Forelimb muscle (tissue), 1 donor: ENCODE measurements at regions not wholly inside any gene's neighbourhood (a gene's known extent, or its start where the extent isn't known, plus 50 kb on each side); places are given as distances from the start of the nearest gene placed in this dataset.

Experiments
- DNase-seq: peaks from one replicate; pipeline ENCODE4 v3.0.0-alpha.2; 2013; ENCODE audit warnings: low read depth

DNA sequence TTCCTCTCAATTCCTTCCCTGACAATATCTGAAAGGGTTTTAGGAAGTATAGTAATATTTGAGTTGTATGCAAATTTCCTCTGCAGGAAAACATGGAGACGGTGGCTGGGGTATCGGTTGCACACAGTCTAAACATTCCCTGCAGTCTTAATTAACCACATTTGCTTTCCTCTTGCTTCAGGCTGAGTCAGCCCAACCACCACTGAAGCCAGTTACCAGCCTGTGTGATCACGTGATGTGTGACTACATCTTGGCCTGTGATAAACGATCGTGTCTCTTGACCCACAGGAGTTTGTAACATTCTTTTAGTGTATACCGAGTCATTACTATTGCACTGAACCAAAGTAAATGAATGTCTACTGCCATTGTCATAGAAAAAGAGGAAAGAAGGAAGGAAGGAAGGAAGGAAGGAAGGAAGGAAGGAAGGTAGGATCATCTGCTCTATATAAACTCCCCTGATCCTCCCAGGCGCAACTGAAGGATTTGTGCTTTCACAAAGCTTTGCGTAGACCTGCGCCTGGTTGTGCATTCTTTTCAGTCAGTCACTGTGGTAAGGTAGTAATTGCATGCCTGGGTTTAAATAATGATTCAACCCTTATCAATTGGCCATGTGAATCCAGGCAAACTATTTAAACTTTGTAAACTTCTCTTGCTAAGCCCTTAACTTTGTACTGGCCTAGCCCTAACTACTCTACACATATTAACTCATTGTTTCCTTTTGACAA lies 280.6 kb upstream of the SALL1 start:
- DNase-seq, result no peak

- DNase-seq, result no peak
Measured at GRCh38 chr16:51430716-51431369, 279.8 kb upstream of the SALL1 start.

- no peak for DNase-seq
Measured at GRCh38 chr16:51429041-51429440, 278.0 kb upstream of the SALL1 start.

DNA sequence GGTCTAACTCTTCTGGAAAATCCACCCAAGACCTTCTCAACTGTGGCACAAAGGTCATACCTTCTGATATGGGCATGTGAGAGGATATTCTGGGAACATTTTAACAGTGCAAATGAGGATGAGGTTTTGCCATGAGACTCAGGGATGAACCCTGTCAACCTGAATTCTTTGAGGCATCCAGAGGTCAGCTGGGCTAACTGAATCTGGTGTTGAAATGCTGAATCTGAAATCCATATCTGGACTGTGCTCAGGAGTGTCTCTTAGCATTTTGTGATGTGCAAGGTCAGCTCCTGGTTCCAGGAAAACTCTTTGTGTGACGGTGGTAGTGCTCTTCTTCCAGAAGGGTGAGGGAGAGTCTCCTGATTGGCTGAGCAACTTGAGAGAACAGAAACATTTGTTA lies 276.0 kb upstream of the SALL1 start:
- no peak for DNase-seq

GRCh38 chr16:51426276-51426675 lies 275.2 kb upstream of the SALL1 start:
- no peak for DNase-seq

DNA sequence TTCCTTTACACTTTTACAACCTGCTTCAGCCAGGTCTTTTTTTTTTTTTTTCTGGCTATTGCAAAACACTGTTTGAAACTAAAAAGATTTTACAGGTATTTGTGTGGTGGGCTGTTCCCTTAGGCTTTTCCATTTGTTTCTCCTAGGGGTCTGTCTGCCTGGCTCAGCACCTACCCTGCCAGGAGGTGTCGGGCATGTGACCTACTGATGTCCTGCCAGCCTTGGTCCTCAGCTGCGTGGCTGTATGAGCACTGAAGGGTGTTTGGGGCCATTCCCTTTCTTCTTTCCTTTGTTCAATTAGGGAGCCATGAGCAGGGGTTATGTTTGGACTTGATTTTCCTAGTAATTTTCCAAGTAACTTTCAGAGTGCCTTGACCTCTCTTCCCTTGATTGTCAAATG lies 269.2 kb upstream of the SALL1 start:
- DNase-seq, result no peak

DNA sequence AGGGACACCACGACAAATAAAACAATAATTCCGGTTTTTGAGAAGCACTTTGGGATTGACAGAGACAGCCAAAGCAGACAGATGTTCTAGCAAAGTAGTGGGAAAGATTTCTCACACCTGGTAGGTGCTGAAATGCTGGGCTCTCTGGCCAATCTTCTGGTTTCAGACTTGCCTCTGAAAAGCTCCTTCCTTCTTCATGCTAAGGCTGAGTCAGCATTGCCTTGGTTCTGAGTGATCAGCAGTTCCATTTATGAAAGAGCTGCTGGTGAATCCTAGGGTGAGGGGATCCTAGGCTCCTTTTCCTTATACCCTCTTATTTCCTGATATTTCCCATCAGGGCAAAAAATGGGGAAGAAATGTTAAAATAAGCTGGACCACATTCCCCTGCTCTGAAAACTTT lies 268.7 kb upstream of the SALL1 start:
- no peak for DNase-seq

- no peak for DNase-seq
Measured at GRCh38 chr16:51418258-51418657, 267.2 kb upstream of the SALL1 start.

- DNase-seq, result no peak
Measured at GRCh38 chr16:51416926-51417325, 265.9 kb upstream of the SALL1 start.

GRCh38 chr16:51410125-51410524 lies 259.1 kb upstream of the SALL1 start:
- DNase-seq, result no peak

DNA sequence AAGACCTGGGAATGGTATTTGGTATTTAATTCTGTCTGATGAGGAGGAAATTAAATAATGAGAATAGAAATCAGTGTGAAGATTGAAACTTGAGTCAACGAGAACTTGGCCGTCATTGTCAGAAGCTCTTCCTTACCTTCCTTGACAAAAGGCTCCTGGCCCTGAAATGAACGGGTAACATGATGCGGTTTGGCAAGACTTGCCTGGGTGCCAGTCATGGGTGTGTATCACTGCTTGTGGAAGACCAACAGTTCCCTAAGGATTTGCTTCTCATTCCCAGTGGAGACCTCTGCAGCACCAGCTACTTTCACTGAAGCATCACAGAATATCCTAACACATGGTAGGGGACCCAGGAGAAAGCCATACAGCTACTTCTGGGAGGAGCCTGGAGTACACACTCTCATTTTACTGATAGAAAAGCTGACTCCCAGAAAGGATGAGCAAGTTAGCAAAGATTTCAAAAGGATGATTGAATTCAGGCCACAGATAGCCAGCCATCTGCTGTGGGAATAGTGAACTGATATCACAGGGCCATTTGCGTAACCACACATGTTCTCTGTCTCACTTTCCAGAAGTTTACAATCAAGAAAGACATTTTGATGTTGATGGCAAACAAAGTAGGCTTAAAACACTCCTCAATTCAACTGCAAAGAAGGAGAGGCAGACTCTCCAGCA lies 258.1 kb upstream of the SALL1 start:
- no peak for DNase-seq

DNA sequence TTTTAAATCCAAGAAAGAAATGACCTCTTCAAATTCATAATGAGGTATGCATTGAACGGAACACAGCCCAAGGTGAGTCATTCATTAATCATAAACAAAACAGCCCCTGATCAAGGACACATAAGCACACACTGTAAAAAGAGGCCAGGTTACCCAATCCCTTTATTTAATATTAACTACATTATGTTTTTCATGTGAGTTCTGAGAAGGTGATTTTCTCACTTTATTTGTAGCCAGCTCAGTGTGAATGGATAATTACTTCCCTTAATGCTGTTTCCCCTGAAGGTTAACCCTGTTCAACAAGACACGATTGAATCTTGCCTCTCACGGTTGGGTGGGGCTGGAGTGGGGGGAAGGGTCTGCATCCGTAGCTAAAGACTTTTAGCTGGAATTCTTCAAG lies 257.3 kb upstream of the SALL1 start:
- DNase-seq, result no peak

DNA sequence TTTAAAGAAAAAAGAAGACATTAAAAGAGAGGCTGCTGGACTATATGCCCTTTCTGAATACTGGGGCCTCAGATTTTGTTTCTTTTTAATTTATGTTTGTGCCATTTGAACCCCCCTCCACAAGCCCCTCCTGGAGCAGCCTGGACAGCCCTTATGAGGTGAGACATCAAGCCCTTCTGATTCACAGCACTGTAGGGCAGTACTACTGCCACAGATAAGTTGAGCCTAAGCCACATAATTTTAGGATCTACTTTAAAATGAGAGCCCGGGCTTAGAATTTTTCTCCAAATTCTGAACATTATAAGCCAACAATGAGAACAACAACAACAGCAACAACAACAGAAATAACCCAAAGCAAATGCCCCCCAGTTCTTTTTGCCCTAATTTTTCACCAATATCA lies 256.9 kb upstream of the SALL1 start:
- no peak for DNase-seq

DNA sequence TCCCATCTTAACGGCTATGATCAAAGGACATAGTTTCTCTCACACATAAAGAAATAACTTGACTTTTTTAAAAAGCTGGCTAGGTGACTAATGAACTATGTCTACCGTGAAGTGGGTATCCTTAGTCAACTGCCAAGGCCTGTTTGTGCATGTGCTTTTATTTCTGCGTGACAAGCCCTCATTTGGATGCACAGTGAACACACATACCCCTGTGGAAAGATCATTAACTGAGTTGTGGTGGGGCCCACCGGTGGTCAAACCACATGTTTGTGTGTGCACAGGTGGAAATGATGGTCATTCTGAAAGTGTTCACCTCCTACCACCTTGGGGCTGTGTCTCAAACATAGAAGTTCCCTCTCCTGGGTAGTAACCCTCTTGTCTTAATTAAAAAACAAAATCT lies 256.1 kb upstream of the SALL1 start:
- no peak for DNase-seq

- DNase-seq, result no peak
Measured at GRCh38 chr16:51405361-51405760, 254.3 kb upstream of the SALL1 start.

DNA sequence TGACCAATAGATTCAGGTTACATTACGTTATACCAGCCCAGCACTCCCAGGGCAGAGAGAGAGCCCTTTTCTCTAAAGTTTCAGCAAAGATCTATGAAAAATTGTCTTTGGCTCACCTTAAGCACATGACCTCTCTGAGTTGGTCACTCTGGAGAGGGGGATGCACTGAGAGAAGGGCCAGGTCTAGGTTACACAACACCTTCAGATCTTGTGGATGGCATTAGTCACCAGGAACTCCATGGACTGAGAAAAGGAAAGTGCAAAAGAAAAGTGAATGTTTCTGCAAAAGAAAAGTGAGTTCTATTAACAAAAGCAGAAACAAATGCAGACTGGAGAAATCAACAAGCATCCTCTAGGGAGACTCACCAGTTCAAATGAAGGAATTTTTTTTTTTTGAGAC lies 253.3 kb upstream of the SALL1 start:
- DNase-seq, result no peak

DNA sequence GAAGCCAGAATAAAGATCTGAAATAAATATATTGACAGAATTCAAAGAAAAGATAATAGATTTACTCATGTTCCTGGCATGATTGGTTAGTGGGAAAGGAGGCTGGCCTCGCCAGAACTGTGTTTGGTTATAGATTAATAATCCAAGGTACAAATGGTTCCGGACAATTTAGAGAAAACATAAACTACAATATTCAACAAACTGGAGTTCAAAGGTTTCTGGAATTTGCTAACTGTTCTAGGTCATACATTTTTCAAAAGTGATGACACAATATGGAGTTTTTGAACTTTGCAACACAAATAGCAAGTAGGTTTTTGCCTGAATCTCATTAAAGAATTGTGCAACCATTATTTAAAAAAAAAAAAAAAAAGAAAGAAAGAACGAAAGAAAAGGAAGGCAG lies 251.7 kb upstream of the SALL1 start:
- DNase-seq, result no peak

DNA sequence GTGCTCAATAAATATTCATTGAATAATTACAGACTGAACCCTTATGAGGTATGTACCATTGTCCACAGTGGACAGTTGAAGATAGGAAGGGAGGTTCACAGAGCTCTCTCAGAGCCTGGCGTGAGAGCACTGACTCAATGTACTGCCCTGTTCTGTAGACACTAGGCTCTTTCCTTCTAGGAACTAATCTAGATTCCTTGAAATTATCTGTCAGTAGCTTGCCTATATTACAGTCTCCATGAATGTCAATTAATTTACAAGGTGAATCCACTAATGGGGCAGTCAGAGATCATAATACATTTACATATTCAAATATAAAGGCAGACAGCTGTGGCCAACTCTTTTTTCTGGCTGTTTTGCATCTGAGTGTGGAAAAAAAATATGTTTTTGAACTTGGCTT lies 251.2 kb upstream of the SALL1 start:
- DNase-seq, result no peak

DNA sequence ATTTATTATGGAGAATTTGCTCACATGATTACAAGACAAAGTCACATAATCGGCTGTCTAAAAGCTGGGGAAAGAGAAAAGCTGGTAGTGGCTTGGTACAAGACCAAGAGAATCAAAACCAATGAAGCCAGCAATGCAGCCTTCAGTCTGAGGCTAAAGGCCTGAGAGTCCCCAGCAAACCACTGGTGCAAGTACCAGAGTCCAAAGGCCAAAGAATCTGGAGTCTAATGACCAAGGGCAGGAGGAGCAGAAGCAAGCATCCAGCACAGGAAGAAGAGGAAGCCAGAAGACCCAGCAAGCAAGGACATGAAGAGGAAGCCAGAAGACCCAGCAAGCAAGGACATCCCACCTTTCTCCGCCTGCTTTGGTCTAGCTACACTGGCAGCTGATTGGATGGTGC lies 250.6 kb upstream of the SALL1 start:
- DNase-seq, result no peak

GRCh38 chr16:51399908-51400670 lies 249.0 kb upstream of the SALL1 start:
- DNase-seq, result no peak

GRCh38 chr16:51394421-51394820 lies 243.4 kb upstream of the SALL1 start:
- DNase-seq, result no peak

GRCh38 chr16:51393381-51394005 lies 242.4 kb upstream of the SALL1 start:
- no peak for DNase-seq
